GM19025 (cell line): ENCODE measurements at regions not wholly inside any gene's neighbourhood (a gene's known extent, or its start where the extent isn't known, plus 50 kb on each side); places are given as distances from the start of the nearest gene placed in this dataset.

Experiments
- ATAC-seq: cut with Tn5 transposase; IDR thresholded peaks from one replicate; pipeline ENCODE4 v1.9.1; 2021; ENCODE audit warnings: mild to moderate bottlenecking, low read depth, moderate library complexity; ENCODE audit not compliant: unreplicated experiment

- no peak for ATAC-seq
These were observed 547.2 kb downstream of the CSNK1G3 start for GRCh38 chr5:124059200-124059599.

- ATAC-seq, result no peak
These were observed 545.8 kb downstream of the CSNK1G3 start for GRCh38 chr5:124057724-124058231.

- no peak for ATAC-seq
These were observed 545.2 kb downstream of the CSNK1G3 start for GRCh38 chr5:124056991-124057723.

GRCh38 chr5:124056326-124056990 is 544.5 kb downstream of the CSNK1G3 start:
- no peak for ATAC-seq

- no peak for ATAC-seq
These were observed 543.8 kb downstream of the CSNK1G3 start for GRCh38 chr5:124055751-124056150.

- ATAC-seq, result no peak
These were observed 542.6 kb downstream of the CSNK1G3 start for GRCh38 chr5:124054564-124054963.

- no peak for ATAC-seq
These were observed 541.4 kb downstream of the CSNK1G3 start for GRCh38 chr5:124053340-124053739.

- ATAC-seq, result no peak
These were observed 540.2 kb downstream of the CSNK1G3 start for GRCh38 chr5:124052201-124052600.

GRCh38 chr5:124050120-124050770 is 538.3 kb downstream of the CSNK1G3 start:
- ATAC-seq, result no peak

GRCh38 chr5:124045412-124045811 is 533.4 kb downstream of the CSNK1G3 start:
- ATAC-seq, result no peak

- ATAC-seq, result no peak
These were observed 532.6 kb downstream of the CSNK1G3 start for GRCh38 chr5:124044613-124045012.

GRCh38 chr5:124043456-124043855 is 531.5 kb downstream of the CSNK1G3 start:
- ATAC-seq, result no peak

- ATAC-seq, result no peak
These were observed 528.8 kb downstream of the CSNK1G3 start for GRCh38 chr5:124040799-124041198.

GRCh38 chr5:124039410-124039809 is 527.4 kb downstream of the CSNK1G3 start:
- no peak for ATAC-seq

GRCh38 chr5:124036786-124037185 is 524.8 kb downstream of the CSNK1G3 start:
- ATAC-seq, result no peak

GRCh38 chr5:124034963-124035362 is 523.0 kb downstream of the CSNK1G3 start:
- peak; percentile 71 for ATAC-seq

- no peak for ATAC-seq
These were observed 522.2 kb downstream of the CSNK1G3 start for GRCh38 chr5:124034083-124034700.

- ATAC-seq, result no peak
These were observed 518.1 kb downstream of the CSNK1G3 start for GRCh38 chr5:124030043-124030491.

- ATAC-seq, result no peak
These were observed 515.5 kb downstream of the CSNK1G3 start for GRCh38 chr5:124027441-124027840.

GRCh38 chr5:124025306-124025845 is 513.4 kb downstream of the CSNK1G3 start:
- no peak for ATAC-seq

GRCh38 chr5:124022966-124023365 is 511.0 kb downstream of the CSNK1G3 start:
- ATAC-seq, result no peak
